Suprapubic skin (tissue), 3 donors: ENCODE measurements at regions not wholly inside any gene's neighbourhood (a gene's known extent, or its start where the extent isn't known, plus 50 kb on each side); places are given as distances from the start of the nearest gene placed in this dataset.

ENCODE experiments used
- CTCF ChIP-seq, 2 donors: fragments of 200-600 bp in 1 of 2; fragments of 450-650 bp in 1 of 2; sonication (generic) in 1 of 2; IDR thresholded peaks; one replicate each; pipeline ENCODE4 v1.5.1; 2016 to 2019; ENCODE audit warnings: antibody characterized with exemption in 2 of 2, mild to moderate bottlenecking in 1 of 2, moderate library complexity in 1 of 2
- POLR2A ChIP-seq, 2 donors: fragments of 450-650 bp; IDR thresholded peaks; one replicate each; pipeline ENCODE4 v1.6.1; 2017; ENCODE audit warnings: antibody characterized with exemption in 2 of 2, mild to moderate bottlenecking in 2 of 2, moderate library complexity in 2 of 2

- no peak for TF ChIP-seq CTCF (IDR thresholded peaks at IDR 0.05)
- TF ChIP-seq POLR2A (IDR thresholded peaks at IDR 0.05): no peak
Observed at GRCh38 chr6:167747645-167748044, 79.1 kb upstream of the AFDN start.
